ENCODE measurements at regions not wholly inside any gene's neighbourhood (a gene's known extent, or its start where the extent isn't known, plus 50 kb on each side); places are given as distances from the start of the nearest gene placed in this dataset.

DNA sequence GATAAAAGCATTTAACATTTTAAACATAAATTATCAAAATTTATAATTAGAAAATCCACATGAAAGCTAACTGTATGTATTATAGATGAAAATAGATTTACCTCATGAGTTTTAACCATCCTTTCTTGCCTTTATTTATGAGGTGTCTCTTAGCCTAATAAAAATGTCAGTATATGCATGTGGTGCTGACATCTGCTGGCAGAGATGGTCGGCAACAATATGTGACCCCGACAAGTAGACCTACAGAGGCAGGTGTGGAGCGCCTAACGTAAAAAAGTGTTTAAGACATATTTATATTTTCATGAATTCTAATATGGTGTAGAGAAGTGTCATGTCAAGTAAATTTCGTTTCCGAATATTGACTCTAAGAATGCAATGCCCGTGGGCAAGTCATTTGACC, 149.0 kb upstream of the FUT9 start:
- DNase-seq = peak in 1 of 3 donors; percentile 8
- no peak for ATAC-seq (ENCODE audit: insufficient read depth, low FRiP score)
- Histone ChIP-seq H3K36me3 (ENCODE audit: control insufficient read depth in 4 of 4, insufficient read depth in 4 of 4, low read length in 4 of 4) (no peaks in the 10 kb centered on the region), H3K9ac (ENCODE audit: insufficient read depth in 1 of 2, low read length in 2 of 2) (no peak overlapping the region), H3K9me3 (ENCODE audit: control insufficient read depth in 4 of 4, insufficient read depth in 3 of 4, low read length in 3 of 4) (no peaks in the 10 kb centered on the region), H3K4me3 (no peak overlapping the region), H3K27me3 (ENCODE audit: control insufficient read depth in 3 of 3, insufficient read depth in 3 of 3, low read length in 2 of 3) (no peaks in the 10 kb centered on the region), H3K27ac (ENCODE audit: low read depth in 1 of 2, low read length in 1 of 2) (no peak overlapping the region), H3K4me1 (ENCODE audit: control insufficient read depth in 5 of 5, insufficient read depth in 5 of 5, low read length in 5 of 5) (no peaks in the 10 kb centered on the region)
- 38 to 47% methylated on average over 7 of the region's 7 CpGs for WGBS, 2 donors
- TF ChIP-seq, protein P1, sequence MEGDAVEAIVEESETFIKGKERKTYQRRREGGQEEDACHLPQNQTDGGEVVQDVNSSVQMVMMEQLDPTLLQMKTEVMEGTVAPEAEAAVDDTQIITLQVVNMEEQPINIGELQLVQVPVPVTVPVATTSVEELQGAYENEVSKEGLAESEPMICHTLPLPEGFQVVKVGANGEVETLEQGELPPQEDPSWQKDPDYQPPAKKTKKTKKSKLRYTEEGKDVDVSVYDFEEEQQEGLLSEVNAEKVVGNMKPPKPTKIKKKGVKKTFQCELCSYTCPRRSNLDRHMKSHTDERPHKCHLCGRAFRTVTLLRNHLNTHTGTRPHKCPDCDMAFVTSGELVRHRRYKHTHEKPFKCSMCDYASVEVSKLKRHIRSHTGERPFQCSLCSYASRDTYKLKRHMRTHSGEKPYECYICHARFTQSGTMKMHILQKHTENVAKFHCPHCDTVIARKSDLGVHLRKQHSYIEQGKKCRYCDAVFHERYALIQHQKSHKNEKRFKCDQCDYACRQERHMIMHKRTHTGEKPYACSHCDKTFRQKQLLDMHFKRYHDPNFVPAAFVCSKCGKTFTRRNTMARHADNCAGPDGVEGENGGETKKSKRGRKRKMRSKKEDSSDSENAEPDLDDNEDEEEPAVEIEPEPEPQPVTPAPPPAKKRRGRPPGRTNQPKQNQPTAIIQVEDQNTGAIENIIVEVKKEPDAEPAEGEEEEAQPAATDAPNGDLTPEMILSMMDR (IDR thresholded peaks at IDR 0.05; ENCODE audit: control extremely low read depth, extremely low read depth) = no peak

DNA sequence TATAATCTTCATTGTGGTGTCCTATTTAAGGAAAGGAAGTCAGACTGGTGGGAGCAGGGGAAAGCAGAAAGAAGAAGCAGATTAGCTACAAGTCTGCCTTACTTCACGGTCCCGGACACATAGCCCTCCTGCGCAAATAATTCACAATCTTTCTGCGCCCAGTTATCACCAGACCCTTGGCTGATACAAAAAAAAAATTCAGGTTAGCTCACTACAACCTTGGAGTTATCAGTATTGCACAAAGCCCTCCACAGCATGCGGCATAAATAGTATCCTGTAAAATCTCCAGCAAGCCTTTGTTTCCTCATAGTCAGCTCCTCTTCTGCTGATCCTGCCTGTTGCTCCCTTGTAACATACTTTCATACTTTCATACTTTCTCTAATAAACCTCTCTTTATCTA, 148.6 kb upstream of the FUT9 start:
- Histone ChIP-seq H3K36me3 (ENCODE audit: control insufficient read depth in 4 of 4, insufficient read depth in 4 of 4, low read length in 4 of 4) (no peaks in the 10 kb centered on the region), H3K9ac (ENCODE audit: insufficient read depth in 1 of 2, low read length in 2 of 2) (no peak overlapping the region), H3K4me3 (no peak overlapping the region), H3K4me1 (ENCODE audit: control insufficient read depth in 5 of 5, insufficient read depth in 5 of 5, low read length in 5 of 5) (no peaks in the 10 kb centered on the region), H3K27ac (ENCODE audit: low read depth in 1 of 2, low read length in 1 of 2) (no peak overlapping the region), H3K27me3 (ENCODE audit: control insufficient read depth in 3 of 3, insufficient read depth in 3 of 3, low read length in 2 of 3) (no peaks in the 10 kb centered on the region), H3K9me3 (ENCODE audit: control insufficient read depth in 4 of 4, insufficient read depth in 3 of 4, low read length in 3 of 4) (no peaks in the 10 kb centered on the region)
- WGBS, 2 donors = 83 to 89% methylated on average over 5 of the region's 5 CpGs
- DNase-seq (no peak), ATAC-seq (ENCODE audit: insufficient read depth, low FRiP score) (no peak)
- TF ChIP-seq, protein P1 (IDR thresholded peaks at IDR 0.05; ENCODE audit: control extremely low read depth, extremely low read depth) = no peak

DNA sequence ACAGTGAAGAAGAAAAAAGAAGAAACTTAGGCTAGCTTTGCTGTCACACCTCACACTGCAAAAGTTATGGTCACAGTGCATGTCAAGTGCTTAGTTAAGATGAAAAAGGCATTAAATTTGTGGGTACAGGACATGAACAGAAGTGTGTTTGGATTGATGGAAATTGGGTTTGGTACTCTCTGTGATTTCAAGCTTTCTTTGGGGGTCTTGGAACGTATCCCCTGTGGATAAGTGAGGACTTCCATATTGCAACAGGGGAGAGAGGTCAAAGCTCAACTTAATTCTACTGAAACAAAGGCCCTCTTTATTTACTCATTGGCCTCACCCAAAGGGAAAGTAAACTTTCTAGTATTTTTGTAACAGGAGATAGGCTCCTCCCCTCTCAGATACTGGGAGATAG, 138.3 kb upstream of the FUT9 start:
- TF ChIP-seq, protein P1 (IDR thresholded peaks at IDR 0.05; ENCODE audit: control extremely low read depth, extremely low read depth) = no peak
- Histone ChIP-seq H3K36me3 (ENCODE audit: control insufficient read depth in 4 of 4, insufficient read depth in 4 of 4, low read length in 4 of 4) (no peaks in the 10 kb centered on the region), H3K4me1 (ENCODE audit: control insufficient read depth in 5 of 5, insufficient read depth in 5 of 5, low read length in 5 of 5) (no peaks in the 10 kb centered on the region), H3K4me3 (no peak overlapping the region), H3K27me3 (ENCODE audit: control insufficient read depth in 3 of 3, insufficient read depth in 3 of 3, low read length in 2 of 3) (no peaks in the 10 kb centered on the region), H3K9ac (ENCODE audit: insufficient read depth in 1 of 2, low read length in 2 of 2) (no peak overlapping the region), H3K9me3 (ENCODE audit: control insufficient read depth in 4 of 4, insufficient read depth in 3 of 4, low read length in 3 of 4) (no peaks in the 10 kb centered on the region), H3K27ac (ENCODE audit: low read depth in 1 of 2, low read length in 1 of 2) (no peak overlapping the region)
- WGBS, 2 donors = 31 to 65% methylated on average over 1 of the region's 1 CpG
- DNase-seq = no peak
- no peak for ATAC-seq (ENCODE audit: insufficient read depth, low FRiP score)

DNA sequence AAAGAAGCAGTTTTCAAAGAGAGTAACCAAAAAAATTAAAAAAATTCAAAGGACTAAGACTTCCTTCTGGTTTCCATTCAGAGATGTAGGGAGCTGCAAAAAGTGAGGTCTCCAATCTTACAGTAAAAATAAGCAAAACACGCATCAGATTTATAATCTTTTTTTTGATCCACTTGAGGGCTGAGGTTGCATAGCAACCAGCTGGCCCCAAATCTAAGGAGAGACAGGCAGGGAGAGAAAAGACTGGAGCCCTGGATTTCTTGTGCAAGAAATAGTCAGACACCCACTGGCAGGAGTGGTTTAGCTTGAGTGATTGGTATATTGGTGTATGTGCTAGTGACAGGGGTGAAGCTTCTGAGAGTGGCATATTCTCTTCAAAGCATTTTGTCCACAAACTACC, 135.9 kb upstream of the FUT9 start:
- H3K4me3 ChIP-seq = no peak overlapping the region
- ATAC-seq (ENCODE audit: insufficient read depth, low FRiP score) = no peak
- H3K9me3 ChIP-seq (ENCODE audit: control insufficient read depth in 4 of 4, insufficient read depth in 3 of 4, low read length in 3 of 4) = no peaks in the 10 kb centered on the region
- H3K27ac ChIP-seq (ENCODE audit: low read depth in 1 of 2, low read length in 1 of 2) = no peak overlapping the region
- no peak overlapping the region for H3K9ac ChIP-seq (ENCODE audit: insufficient read depth in 1 of 2, low read length in 2 of 2)
- H3K4me1 ChIP-seq (ENCODE audit: control insufficient read depth in 5 of 5, insufficient read depth in 5 of 5, low read length in 5 of 5) = no peaks in the 10 kb centered on the region
- TF ChIP-seq, protein P1 (IDR thresholded peaks at IDR 0.05; ENCODE audit: control extremely low read depth, extremely low read depth) = no peak
- no peaks in the 10 kb centered on the region for H3K36me3 ChIP-seq (ENCODE audit: control insufficient read depth in 4 of 4, insufficient read depth in 4 of 4, low read length in 4 of 4)
- no peaks in the 10 kb centered on the region for H3K27me3 ChIP-seq (ENCODE audit: control insufficient read depth in 3 of 3, insufficient read depth in 3 of 3, low read length in 2 of 3)
- 57 to 78% methylated on average over 1 of the region's 1 CpG for WGBS, 2 donors
- DNase-seq = no peak

Measured in lung (tissue), 11 donors.